ENCODE measurements at regions not wholly inside any gene's neighbourhood (a gene's known extent, or its start where the extent isn't known, plus 50 kb on each side); places are given as distances from the start of the nearest gene placed in this dataset.

DNA sequence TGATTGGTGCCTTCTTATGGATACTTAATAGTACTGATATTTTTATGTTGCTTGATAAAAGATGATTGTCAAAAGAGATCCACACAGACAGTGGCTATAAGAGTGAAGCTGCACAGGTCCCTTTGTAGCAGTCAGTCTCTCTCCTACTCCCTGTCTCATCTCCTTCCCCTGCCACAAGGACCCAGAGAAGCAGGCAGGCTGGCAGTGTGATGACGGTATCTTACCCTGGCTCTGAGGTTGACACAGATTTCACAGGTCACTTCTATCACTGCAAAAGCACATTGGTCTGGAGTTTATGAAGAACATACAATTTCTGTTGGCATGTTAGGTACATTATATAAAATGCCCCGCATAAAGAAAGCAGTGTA is 64.4 kb upstream of the AHR start:
- peak in 4 of 56 donors; percentile 0 to 2 (median 1) for DNase-seq

DNA sequence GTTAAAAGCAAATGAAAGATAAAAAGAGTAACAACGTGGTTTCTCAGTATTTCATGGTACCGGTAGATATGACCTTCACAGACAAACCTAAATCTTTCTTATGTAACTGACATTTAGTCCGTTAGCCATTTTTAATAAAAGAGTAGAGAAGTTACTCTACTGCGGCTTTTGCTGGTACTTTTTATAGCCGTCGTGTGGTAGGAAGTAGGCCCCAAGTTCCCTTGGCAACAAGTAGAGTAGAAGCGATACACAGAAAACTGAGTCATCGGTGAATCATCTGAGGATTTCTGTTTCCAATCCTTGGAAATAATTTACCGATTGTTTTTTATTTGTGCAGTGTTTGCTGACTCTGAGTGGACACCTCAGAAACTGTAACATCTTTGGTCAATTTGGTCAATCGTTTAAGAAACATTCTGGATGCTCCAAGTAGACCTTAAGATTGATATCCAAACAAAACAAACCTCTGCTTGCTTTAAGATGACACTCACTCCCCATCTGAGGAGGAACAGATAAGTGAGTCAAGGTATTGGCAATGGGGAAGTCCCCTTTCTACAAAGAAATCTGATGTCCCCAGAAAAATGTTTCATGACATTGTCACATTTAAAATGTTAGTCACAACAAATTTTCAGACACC is 63.9 kb upstream of the AHR start:
- DNase-seq, result peak in 21 of 56 donors; percentile 0 to 65 (median 9)

DNA sequence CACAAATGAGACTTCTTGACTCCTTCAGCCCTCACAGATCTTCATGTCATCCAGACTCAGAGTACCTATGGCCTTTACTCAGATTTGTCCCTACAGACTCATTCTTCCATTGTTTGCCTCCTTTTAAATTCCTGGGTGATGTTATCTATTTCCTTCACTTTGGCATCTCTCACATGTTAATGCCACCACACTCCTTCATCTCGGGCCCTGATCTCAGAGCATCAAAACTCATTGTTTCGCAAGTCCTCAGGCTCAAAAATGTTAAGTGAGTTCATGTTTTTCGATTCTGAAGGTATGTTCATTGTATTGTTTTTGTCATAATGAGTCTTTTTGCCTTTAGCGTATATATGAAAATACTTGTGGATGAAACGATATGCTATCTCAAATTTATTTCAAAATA is 62.3 kb upstream of the AHR start:
- no peak for DNase-seq

DNA sequence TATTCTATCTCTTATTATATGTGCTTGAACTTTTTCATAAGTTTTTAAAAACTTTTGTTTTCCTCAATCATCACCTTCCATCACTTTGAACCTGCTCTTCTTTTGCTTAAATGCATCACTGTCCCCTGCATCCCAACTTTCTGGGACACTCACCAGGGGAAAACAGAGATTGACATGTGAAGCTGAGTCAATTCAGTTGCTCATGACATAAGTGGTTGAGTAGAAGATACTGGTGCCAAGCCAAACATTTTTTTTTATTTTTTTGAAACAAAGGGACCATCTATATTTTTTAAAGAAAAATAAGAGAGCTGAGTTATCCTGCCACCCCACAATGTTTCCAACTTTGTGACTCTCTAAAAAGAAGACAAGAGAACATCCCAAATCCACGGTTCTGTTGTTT is 61.8 kb upstream of the AHR start:
- no peak for DNase-seq

DNA sequence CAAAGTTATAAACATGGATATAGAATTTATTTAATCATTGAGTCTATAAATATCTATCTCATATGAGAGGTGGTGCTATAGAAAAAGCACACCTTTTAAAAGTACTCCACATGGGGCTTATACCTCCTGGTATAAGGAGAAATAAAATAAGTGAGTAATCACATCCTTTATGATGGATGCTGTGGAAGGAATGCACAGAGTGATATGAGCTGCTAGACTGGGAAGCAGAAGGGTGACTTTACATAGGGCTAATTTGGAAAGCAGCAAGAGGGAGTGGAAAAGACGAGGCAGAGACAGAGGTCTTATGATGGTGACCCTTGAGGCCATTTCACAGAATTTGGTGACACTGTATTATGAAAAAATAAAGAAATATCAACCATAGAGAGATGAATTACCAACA is 59.4 kb upstream of the AHR start:
- DNase-seq, result no peak

DNA sequence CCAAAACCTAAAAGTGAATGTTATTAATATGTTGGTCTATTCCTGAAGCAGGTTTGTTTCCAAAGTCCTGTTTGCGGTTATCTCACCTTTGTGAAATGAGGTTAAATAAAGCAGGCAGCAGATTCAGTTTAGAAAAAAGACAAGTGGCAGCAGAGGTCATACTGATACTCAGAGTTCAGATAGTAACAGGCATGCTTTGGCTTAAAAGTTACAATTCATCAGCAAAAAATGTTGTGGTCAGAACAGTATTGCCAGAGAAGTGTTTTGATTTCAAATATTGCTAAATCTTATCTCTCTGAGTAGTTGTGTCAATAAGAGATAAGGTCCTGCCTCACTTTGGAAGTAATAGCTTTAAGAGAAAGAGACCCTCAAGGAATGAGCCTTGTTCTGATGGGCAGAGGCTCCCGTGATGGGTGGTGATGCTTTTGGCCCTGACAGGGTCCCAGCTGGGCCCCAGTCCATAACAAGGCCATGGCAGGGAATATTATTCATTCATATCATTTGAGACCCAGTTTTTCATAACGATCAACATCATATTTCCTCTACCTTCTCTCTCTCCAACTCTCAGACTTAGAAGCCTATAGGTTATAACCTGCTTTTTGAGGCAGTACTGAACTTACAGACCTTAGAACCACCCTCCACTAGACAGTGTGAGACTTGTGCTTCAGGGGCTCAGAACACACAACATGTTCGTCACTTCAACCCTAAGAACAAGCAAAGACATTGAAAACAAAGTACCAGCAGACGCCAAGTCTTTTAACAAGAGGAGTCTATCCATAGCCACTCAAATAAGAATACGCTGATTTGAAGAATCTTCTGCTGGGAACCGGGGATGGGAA is 58.5 kb upstream of the AHR start:
- no peak for DNase-seq

DNA sequence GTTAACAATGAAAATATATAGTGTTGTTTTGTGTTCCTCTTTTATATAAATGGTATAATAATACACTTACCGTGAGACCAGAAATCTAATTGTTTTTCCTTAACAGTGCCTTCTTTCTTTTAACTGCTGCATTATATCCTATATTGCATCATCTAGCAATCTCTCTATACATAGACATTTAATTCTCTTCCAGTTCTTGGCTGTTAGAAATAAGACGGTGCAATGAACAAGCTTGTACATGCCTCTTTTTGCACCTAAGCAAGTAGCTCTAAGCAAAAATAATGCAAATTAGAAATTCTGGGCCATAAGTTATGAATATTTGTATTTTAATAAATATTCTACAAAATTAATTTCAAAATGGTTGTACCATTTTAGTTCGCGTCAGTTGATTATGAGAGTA is 55.9 kb upstream of the AHR start:
- DNase-seq, result no peak

DNA sequence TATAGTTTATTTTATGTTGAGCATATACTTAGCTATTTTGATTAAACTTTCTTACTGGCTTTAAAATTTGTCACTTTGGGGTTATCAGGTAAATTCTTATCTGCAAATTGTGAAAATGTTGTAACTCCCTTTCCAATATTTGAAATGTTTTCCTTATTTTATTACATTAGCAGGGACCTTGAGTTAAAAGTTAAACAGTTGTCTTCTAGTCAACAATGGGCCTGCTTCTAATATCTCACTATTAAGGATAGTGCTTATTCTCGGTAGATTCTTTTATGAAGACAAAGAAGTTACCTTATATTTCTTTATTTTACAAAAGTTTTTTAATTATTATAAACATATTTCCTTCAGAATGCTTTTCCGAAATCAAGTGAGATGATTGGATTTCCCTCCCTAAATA is 53.7 kb upstream of the AHR start:
- DNase-seq, result no peak

DNA sequence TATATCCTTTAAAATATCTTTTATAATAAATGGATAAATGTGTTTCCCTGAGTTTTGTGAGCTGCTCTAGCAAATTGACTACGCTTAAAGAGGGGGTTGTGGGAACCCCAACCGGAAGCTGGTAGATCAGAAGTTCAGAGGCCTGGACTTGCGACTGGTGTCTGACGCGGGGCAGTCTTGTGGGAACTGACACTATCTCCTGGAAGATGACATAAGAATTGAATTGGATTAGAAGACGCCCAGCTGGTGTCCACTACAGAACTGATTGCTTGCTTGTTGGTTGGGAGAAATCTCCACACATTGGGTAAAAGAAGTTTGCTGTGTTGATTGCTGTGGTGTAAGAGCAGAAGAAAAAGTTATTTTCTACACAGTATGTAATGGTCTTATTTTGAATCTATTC is 51.1 kb upstream of the AHR start:
- no peak for DNase-seq

DNA sequence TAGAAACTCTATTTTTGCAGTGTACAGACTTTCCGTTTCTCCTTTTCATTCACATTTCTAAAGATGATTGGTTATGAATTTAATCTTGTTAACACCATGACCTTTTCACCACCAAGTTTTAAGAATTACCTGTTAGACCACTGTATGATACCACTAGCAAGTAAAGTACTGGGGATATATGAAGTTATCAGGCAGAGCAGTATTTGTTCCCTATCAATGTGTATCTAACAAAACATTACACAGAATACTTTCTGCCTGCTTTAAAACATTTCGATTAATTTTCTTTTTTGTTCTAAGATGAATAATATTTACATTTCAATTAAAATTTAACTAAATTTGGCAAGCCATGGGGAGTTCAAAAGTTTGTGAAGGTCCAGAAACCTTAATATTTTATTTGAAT is 49.9 kb upstream of the AHR start:
- DNase-seq, result no peak
